DOHH2 (cell line): ENCODE measurements at regions not wholly inside any gene's neighbourhood (a gene's known extent, or its start where the extent isn't known, plus 50 kb on each side); places are given as distances from the start of the nearest gene placed in this dataset.

Source experiments
- H3F3A ChIP-seq: fragments of 200-600 bp; sonication (generic), shearing (Covaris generic); 2 replicates; pipeline ENCODE4 v1.6.0; 2016; ENCODE audit warnings: antibody characterized with exemption, mild to moderate bottlenecking; ENCODE audit not compliant: control insufficient read depth, insufficient read depth
- H3K27ac ChIP-seq: fragments of 200-600 bp; sonication (generic); 2 replicates; pipeline ENCODE4 v1.5.1; 2014; ENCODE audit warnings: low read depth, mild to moderate bottlenecking, low read length, moderate library complexity
- H3K27me3 ChIP-seq: fragments of 200-600 bp; sonication (generic); 2 replicates; pipeline ENCODE4 v1.6.1; 2014; ENCODE audit warnings: mild to moderate bottlenecking, low read length, mixed read lengths; ENCODE audit not compliant: control insufficient read depth
- H3K36me3 ChIP-seq: fragments of 200-600 bp; sonication (generic); 2 replicates; pipeline ENCODE4 v1.6.1; 2014; ENCODE audit warnings: mild to moderate bottlenecking, low read length, moderate library complexity, mixed read lengths; ENCODE audit not compliant: control insufficient read depth
- H3K4me1 ChIP-seq: fragments of 200-600 bp; sonication (generic); 2 replicates; pipeline ENCODE4 v1.6.1; 2014; ENCODE audit warnings: mild to moderate bottlenecking, low read length, mixed read lengths; ENCODE audit not compliant: control insufficient read depth
- H3K4me2 ChIP-seq: fragments of 200-600 bp; sonication (generic); 2 replicates; pipeline ENCODE4 v1.6.0; 2014; ENCODE audit warnings: mild to moderate bottlenecking, low read length, moderate library complexity
- H3K4me3 ChIP-seq: fragments of 200-600 bp; sonication (generic); 2 replicates; pipeline ENCODE4 v1.5.1; 2014; ENCODE audit warnings: mild to moderate bottlenecking, low read length, mixed read lengths
- H3K79me2 ChIP-seq: fragments of 200-600 bp; sonication (generic); 2 replicates; pipeline ENCODE4 v1.6.1; 2014; ENCODE audit warnings: mild to moderate bottlenecking, low read length, mixed read lengths; ENCODE audit not compliant: control insufficient read depth
- H3K9me2 ChIP-seq: fragments of 200-600 bp; sonication (generic); replicated peaks from 2 replicates; pipeline ENCODE4 v1.6.1; 2014; ENCODE audit warnings: mild to moderate bottlenecking, low read length, mixed read lengths; ENCODE audit not compliant: control insufficient read depth
- H3K9me3 ChIP-seq: fragments of 200-600 bp; sonication (generic); 2 replicates; pipeline ENCODE4 v1.6.1; 2014; ENCODE audit warnings: antibody characterized with exemption, low read length, mixed read lengths; ENCODE audit not compliant: control insufficient read depth, insufficient read depth
- H4K20me1 ChIP-seq: fragments of 200-600 bp; sonication (generic); 2 replicates; pipeline ENCODE4 v1.6.0; 2014; ENCODE audit warnings: low read depth, mild to moderate bottlenecking, antibody characterized with exemption, low read length, moderate library complexity; ENCODE audit not compliant: control insufficient read depth, insufficient read depth
- EZH2phosphoT487 ChIP-seq: fragments of 200-600 bp; sonication (generic); IDR thresholded peaks from 2 replicates; pipeline ENCODE4 v1.6.1; 2017; ENCODE audit warnings: borderline replicate concordance, mild to moderate bottlenecking, antibody characterized with exemption, low read length, moderate library complexity, mixed read lengths
- TF ChIP-seq, protein P1 (sequence below): fragments of 200-600 bp; sonication (generic); IDR thresholded peaks from one replicate; pipeline ENCODE4 v1.5.1; 2014; ENCODE audit warnings: antibody characterized with exemption, mild to moderate bottlenecking, low read depth, low read length; ENCODE audit not compliant: poor library complexity, severe bottlenecking

DNA sequence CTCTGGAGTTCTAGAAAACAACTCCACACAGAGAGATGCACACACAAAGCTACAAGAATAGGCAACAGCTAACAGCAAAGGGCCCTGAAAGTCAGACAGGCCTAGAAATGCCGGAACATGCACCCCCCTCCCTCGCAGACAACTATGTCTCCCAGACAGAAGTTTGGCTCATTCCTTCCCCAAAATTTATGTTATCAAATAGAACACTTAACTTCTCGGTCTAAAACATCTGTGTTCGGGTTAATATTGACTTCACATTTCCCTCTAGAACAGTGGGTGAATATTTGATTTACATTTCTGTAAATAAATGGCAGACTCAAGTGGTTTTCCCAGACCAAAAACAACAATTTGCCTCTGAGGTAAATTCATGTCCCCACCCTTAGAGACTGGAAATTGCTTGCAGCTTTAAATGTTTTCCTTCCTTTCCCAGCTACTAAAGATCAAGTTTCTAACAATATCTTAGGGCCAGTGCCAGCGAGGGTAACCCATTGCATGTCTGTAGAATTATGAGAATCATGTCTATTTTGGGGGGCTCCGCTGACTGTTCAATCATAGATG is 92.5 kb upstream of the INHBA start:
- Histone ChIP-seq H3K4me3 (no peak overlapping the region), H3K4me1 (no peaks in the 10 kb centered on the region), H4K20me1 (no peaks in the 10 kb centered on the region), H3F3A (no peaks in the 10 kb centered on the region), H3K27ac (no peak overlapping the region), H3K9me2 (no peaks in the 10 kb centered on the region), H3K36me3 (no peaks in the 10 kb centered on the region), H3K4me2 (no peak overlapping the region), H3K79me2 (no peaks in the 10 kb centered on the region), H3K9me3 (no peaks in the 10 kb centered on the region), H3K27me3 (no peaks in the 10 kb centered on the region)
- TF ChIP-seq EZH2phosphoT487, result no peak
- TF ChIP-seq, protein P1, sequence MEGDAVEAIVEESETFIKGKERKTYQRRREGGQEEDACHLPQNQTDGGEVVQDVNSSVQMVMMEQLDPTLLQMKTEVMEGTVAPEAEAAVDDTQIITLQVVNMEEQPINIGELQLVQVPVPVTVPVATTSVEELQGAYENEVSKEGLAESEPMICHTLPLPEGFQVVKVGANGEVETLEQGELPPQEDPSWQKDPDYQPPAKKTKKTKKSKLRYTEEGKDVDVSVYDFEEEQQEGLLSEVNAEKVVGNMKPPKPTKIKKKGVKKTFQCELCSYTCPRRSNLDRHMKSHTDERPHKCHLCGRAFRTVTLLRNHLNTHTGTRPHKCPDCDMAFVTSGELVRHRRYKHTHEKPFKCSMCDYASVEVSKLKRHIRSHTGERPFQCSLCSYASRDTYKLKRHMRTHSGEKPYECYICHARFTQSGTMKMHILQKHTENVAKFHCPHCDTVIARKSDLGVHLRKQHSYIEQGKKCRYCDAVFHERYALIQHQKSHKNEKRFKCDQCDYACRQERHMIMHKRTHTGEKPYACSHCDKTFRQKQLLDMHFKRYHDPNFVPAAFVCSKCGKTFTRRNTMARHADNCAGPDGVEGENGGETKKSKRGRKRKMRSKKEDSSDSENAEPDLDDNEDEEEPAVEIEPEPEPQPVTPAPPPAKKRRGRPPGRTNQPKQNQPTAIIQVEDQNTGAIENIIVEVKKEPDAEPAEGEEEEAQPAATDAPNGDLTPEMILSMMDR, result no peak

DNA sequence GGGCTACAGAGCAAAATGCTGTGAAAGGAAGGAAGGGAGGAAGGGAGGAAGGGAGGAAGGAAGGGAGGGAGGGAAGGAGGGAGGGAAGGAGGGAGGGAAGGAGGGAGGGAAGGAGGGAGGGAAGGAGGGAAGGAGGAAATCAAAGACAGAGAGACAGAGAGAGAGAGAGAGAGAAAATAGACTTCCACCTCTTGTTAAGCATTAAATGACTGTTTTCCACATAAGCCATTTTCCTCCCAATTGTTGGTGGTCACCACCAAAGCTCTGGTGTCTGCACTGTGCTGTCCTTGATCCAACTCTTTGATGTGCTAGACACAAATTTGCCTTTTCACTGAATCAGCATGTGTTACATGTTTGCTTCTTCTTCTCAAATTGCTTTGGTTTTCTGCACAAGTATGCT is 90.7 kb upstream of the INHBA start:
- H3K4me3 ChIP-seq, result no peak overlapping the region

DNA sequence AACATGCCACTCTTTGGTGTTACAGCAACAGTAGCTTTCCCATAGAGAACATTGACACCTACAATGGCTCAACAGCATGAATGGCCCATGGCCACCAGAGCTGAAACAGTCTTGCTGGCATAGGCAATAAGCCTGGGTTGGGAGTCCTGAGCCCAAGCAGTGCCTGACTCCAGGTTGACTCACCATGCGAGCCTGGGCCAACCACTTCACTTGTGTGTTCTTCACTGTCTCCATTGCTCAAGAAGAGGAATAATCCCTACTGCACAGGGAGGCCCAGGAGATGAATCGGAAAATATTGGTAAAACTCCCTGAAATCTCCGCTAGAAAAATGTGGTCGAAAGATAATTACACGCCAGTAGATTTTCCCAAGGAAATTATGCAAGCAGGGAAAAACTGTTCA is 89.2 kb upstream of the INHBA start:
- Histone ChIP-seq H3K27ac (no peak overlapping the region), H3K4me2 (no peak overlapping the region), H3K4me1 (no peaks in the 10 kb centered on the region), H3F3A (no peaks in the 10 kb centered on the region), H3K9me2 (no peaks in the 10 kb centered on the region), H3K27me3 (no peaks in the 10 kb centered on the region), H3K36me3 (no peaks in the 10 kb centered on the region), H3K79me2 (no peaks in the 10 kb centered on the region), H3K9me3 (no peaks in the 10 kb centered on the region), H4K20me1 (no peaks in the 10 kb centered on the region), H3K4me3 (no peak overlapping the region)
- TF ChIP-seq, protein P1, result no peak
- TF ChIP-seq EZH2phosphoT487, result no peak

More for the DNA sequence above, 90.7 kb upstream of the INHBA start:
- Histone ChIP-seq H3K27me3 (no peaks in the 10 kb centered on the region), H3K36me3 (no peaks in the 10 kb centered on the region), H3F3A (no peaks in the 10 kb centered on the region), H3K27ac (no peak overlapping the region), H3K4me1 (no peaks in the 10 kb centered on the region), H3K4me2 (no peak overlapping the region), H4K20me1 (no peaks in the 10 kb centered on the region), H3K9me3 (no peaks in the 10 kb centered on the region), H3K9me2 (no peaks in the 10 kb centered on the region), H3K79me2 (no peaks in the 10 kb centered on the region)
- TF ChIP-seq, protein P1, result no peak
- no peak for TF ChIP-seq EZH2phosphoT487

DNA sequence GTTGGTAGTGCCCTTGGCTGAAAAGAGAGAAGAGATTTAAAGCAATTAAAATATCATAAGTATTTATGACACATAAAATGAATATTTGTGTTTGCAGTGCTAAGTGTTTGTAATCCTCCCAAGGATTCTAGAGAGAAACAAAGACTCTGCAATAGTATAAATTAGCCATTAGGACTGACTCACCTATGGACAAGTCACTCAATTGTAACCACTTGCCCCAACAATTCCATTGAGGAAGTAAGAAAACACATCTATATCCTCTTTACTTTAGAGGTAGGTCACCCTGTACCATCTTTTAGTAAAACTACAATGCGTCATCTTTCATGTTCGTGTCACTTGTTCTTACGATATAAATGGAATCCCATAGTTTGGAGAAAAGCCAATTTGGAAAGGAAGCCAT is 85.7 kb upstream of the INHBA start:
- no peak for TF ChIP-seq EZH2phosphoT487
- TF ChIP-seq, protein P1, result no peak
- no peaks in the 10 kb centered on the region for H3K36me3 ChIP-seq
- no peak overlapping the region for H3K27ac ChIP-seq
- H3F3A ChIP-seq, result no peaks in the 10 kb centered on the region
- no peaks in the 10 kb centered on the region for H3K9me2 ChIP-seq
- no peaks in the 10 kb centered on the region for H3K4me1 ChIP-seq
- H4K20me1 ChIP-seq, result no peaks in the 10 kb centered on the region
- no peaks in the 10 kb centered on the region for H3K9me3 ChIP-seq
- no peaks in the 10 kb centered on the region for H3K79me2 ChIP-seq
- no peaks in the 10 kb centered on the region for H3K27me3 ChIP-seq
- H3K4me2 ChIP-seq, result no peak overlapping the region
- no peak overlapping the region for H3K4me3 ChIP-seq
